NOMO-1 (cell line): ENCODE measurements at regions not wholly inside any gene's neighbourhood (a gene's known extent, or its start where the extent isn't known, plus 50 kb on each side); places are given as distances from the start of the nearest gene placed in this dataset.
A peak's percentile ranks its signal among the peaks of the same experiment; 100 is the strongest.

Experiments
- DNase-seq, 2 experiments: peaks; one replicate each; lab custom pipeline; 2025; ENCODE audit not compliant: unreplicated experiment in 2 of 2; lab: John Stamatoyannopoulos, UW

DNA sequence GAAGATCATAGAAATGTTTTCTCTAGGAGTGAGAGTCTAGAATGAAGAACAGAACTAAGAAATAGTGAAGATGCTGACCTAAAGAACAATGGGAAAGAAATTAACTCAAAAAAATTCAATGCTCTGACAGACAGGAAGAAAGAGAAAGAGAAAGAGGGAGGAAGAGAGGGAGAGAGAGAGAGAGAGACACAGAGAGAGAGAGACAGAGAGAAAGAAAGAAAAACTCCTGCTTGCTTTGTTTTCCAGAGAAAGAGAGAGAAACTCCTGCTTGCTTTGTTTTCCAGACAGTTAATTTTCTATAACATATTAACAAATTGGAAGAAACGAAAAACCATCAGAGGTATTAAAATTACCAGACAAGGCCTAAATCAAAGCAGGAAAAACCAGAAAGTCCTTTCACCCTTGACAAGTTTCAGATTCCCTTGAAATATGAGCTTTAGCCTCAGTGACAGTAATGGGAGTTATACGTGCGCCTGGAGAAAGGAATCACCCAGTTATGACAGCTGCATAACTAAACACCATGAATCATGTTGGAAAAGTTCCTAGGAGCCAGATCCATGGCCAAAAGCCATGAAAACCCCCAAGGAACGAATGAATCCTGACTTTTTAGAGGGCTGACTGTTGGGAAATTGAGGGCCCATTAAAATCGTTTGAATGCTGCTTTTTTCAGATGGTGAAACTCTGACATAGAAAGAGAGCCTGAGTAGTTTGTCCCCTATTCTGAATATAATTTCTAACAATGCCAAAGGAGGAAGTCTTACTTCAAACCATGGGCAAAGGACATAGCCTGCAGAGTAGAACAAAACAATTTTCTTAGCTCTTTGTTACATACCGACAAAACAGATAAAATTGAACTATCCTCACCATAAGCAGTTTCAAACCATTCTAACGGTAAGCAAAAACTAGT lies 228.6 kb upstream of the CHST9 start:
- no peak for DNase-seq

DNA sequence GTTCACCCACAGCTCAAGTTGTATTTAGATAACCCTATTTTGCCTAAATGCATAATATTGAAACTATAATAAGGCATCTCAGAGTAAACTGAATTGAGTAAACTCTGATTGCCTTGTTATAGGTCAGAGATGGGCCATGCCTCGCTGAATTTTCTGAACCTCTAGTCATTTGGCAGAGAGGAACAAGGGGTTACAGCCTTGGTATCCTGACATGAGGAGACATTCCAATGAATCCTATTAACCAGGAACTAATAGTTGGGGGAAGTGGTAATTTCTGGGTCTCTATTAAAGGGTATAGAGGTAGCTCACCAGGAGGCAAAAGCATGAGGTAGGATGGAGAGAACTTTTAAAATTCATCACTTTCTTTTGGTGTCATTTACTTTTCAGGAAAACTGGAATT lies 227.4 kb upstream of the CHST9 start:
- no peak for DNase-seq

DNA sequence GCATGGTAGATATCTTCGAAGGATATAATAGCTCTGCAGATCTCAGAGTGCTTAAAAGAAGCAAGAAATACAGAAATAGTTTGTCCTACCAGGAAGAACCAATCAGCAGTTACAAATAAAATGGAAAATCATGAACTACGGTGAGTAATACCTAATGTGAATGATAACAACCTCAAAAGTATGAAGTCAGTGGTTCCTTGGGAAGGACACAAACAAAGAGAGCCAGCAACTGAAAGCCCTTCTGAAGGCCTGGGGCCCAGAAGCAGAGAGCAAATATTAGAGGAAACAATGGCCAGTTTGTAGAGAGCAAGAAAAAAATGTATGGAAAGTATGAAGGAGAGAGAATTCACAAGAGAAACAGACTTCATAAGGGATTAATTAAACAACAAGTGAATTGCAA lies 226.8 kb upstream of the CHST9 start:
- no peak for DNase-seq

DNA sequence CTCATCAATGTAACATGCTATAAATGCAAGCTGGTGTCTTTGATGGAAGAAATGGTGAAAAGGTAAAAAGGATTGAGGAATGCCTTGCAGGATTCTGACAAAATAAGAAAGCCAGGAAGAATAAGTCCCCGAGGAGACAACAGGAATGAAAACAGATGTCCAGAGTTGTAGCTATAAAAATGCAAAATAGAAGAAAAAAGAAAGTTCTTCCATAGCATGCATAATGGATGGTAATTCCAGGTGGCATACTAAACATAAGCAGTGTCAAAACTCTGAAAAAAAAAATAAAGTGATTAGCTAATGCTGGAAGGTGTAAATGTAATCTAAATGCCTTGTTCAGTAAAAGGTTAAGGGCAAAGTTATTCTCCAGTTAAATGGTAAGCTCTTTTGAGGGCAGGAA lies 225.9 kb upstream of the CHST9 start:
- DNase-seq, result no peak

DNA sequence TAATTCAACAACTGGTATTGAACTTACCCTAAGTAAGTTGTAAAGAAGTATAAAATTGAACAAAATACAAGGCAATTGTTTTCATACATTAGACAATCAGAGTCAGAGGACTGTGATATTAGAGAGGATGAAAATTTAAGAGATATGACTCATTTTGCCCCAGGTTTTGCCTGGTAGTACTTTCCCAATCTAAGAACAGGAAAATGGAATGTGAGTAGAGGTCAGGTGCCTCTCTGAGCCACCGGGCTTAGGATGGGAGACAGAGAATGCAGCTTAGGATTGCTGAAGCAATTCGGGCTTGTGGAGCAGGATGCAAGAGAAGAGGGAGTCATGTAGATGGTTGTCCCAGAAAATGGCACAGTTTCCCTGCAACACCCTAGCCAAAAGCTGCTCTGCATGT lies 219.7 kb upstream of the CHST9 start:
- no peak for DNase-seq

DNA sequence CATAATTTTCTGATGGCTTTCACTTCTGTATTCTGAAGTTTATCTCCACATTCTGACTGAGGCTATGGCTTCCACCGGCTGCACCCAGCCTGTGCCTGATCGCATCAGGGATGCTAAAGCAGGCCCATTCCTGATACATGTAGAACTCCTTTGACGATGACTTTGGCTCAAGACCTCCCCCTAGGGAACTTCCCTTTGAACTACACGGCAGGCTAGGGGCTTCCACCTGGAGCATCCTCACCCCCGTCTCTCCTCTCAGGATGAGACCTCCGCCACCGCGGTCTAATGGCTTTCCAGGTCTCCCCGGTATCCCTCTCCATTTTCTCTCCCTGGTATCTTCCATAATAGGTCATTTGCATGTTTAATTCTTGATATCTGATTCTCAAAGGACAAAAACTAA lies 214.9 kb upstream of the CHST9 start:
- no peak for DNase-seq

DNA sequence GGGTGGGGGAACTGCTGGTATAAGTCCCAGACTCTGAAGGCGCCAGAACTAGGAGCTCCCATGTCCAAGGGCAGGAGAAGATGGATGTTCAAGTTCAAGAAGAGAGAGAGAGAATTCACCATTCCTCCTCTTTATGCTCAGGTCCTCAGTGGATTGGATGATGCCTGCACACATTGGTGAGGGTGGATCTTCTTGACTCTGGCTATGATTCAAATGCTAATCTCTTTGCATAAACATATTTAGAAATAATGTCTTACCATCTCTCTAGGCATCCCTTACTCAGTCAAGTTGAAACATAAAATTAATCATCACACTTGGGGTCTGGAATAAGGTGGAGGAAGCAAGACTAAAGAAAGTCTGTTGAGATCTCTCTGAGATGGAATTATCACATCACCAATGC lies 210.6 kb upstream of the CHST9 start:
- no peak for DNase-seq

DNA sequence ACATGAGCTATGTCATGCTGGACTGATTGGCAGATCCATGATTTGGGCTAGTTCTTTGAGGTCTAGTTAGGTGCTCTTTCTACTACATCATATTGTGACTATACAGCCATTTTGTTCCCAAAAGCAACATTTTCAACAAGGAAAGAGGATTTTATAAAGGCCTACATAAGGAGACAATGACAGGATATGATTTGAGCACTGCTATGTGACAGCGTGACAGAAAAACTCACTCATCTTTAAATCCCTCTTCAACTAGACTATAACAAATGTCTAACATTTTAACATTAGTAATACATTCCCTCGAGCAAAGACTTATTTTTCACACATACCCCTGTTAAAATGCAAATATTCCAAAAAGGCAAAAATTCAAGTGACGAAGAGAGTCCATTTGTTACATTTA lies 209.6 kb upstream of the CHST9 start:
- DNase-seq, result no peak

DNA sequence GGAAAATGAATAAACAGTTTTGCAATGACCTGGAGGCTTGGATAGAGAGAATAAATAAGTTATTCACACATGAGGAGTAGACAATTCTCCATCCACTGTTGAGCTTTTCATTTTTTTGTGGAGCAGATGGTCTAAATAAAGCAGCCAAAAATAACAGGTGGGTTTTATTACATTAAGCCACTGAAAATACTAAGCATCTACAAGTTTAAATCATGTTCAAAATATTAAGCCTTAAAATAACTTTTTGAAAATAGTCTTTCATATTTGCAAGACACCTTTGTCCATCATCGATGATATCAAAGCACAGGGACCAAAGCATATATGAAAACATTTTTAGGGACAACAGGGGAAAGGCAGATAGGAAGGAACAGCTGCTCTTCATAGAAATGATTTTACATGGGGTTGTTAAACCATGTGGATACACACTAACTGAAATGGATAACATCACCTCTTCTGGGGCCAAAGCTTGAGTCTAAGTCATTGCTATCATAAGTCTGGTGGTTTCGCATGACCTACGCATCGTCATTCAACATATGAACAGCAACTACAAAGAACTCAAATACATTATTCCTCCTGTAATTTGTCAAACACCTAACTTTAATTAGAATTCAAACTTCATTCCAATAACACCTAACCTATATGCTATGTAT lies 197.6 kb upstream of the CHST9 start:
- DNase-seq, result no peak

DNA sequence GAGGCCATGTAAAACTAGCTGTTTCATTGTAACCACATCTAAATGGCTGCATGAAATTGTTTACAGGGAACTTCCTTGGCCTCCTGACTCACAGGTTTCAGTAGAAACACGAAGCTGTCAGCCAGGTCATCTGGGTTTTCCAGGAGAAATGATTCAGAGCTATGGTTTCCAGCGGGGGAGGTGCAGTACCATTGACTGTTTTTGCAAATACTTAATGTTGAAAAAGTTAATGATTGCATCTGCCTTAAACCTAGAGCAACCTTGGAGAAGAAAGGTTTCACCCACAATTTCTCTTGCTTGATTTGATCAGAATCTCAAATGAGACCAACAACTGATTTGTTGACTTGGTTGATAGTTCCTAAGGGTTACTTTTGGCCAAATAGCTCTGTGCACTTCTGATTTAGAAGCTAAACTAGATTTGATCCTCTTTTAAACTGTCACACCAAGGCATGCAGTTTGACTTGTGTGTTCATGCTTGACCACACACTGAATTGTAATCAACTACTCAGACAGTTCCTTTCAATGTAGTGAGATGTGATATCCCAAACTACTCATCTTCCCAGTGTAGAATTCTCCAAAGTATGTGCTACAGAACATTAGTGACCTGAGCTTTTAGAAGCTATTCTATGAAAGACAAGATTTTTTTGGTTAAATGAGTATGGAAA lies 193.5 kb upstream of the CHST9 start:
- DNase-seq, result no peak

DNA sequence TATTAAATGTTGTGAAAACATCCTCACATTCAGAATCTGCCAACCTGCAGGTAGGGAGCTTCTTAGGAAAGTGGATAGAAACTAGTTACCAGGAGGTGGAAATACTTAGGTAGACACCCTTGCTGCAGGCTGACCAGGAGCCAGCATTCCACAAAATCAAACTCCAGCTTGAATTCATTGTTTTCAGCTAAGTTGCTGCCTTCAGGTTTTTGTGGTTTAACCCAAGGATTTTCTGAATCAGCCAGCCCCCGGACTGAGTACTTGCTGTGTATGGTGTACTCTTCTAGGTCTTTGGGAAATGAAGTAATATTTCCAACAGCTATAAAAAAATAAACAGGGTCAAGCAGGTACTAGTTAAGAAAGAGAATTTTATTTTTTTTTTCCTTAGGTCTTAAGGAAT lies 192.1 kb upstream of the CHST9 start:
- no peak for DNase-seq

DNA sequence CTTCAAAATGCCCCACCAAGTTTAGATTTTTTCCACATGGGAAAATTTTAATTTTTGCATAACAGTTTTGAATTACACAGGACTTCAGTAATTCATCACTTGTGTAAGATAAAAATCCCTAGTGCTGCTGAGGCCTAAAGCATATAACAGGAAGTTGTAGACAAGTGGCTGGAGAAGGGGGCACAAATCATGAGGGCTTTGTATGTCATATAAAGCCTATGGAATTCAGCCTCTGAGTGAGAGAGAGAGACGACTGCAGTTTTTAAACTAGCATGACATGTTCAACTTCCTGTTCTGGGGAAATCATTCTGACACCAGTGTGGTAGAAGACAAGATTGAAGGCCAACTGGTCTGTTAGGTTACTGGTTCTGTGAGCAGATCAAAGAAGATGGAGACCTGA lies 187.3 kb upstream of the CHST9 start:
- no peak for DNase-seq

DNA sequence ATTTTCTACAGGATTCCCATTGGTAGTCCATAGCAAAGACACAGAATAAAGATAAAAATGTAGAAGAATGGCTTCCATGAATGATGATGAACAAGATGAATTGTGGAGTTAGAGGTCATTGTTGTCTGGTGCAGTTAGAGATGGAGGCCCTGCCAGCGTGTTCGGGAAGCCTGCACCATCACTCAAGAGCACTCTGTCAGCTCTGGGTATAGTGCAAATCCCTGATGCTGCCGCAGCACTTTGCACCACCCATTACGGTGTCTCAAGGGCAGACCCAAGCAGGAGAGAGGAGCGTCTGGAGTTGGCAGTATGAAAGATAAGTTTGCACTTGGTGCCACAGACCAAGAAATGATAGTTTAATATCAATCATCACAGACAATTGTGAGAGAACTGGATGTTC lies 181.6 kb upstream of the CHST9 start:
- DNase-seq, result no peak

DNA sequence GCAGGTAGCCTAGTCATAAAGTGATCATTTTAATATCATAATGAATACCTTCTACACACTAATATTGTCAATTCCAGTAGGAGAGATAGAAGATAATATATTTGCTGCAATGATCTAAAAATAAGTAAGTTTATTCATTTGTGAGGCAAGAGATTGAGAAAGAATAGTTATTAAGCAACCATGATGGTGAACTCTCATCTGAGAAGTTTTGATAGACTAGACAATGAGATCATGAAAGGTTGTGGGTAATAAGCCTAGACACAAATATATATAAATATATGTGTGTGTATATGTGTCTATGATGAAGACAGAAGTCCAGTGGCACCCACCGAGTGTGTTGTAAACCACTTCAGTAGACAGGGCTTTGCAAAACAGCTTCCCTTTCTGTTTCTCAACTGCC lies 181.0 kb upstream of the CHST9 start:
- no peak for DNase-seq

DNA sequence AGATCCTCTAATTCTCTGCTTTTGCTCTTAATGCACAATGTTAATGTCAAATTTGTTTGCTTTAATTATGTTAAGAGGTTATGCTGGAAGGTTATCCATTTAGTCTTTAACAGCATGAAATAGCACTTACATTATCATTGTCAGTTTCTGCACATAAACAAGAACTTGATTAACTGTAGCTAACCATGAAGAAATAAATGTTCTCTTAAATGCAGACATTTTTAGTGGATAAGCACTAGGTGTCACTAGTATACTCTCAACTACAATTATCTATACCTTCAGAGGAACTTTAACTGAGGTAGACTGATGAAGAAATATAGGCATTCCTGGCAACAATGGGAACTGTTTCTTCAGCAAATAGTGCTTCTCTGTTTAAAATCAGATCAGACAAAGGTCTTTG lies 178.8 kb upstream of the CHST9 start:
- peak in 1 of 2 experiments; percentile 26 for DNase-seq

DNA sequence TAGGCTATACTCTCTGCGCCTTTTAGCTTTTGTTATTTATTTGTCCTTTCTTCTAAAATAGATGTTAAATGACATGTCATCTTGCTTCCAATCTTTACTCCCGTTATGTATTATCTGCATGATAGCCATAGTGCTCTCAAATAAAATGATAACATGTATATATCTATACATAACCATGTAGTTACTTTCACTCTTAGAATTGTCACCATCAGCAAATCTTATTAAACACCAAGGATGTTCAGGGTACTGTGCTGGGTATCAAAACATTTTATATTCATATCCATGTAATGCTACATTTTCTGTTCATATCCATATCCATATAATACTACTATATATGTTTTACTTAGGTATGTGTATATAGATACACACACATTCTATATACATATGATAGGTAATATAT lies 176.4 kb upstream of the CHST9 start:
- DNase-seq, result no peak

DNA sequence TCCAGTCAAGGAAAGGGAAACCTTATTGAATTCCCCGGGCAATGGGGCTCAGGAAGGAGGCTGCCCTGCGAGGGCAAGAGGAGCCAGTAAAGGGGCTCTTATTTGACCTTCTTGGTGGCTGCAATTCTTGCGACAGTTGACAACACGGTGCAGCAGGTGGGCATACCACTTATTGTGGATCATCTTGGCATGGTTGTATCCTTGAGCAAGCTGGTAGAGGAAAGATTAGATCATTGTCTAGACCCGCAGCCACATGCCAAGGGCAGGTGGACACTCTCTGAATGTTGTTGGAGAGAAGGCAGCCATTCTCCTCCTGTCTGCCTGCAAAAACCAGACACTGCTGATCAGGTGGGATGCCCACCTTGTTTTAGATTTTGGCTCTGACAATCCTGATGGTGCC lies 170.2 kb upstream of the CHST9 start:
- no peak for DNase-seq

DNA sequence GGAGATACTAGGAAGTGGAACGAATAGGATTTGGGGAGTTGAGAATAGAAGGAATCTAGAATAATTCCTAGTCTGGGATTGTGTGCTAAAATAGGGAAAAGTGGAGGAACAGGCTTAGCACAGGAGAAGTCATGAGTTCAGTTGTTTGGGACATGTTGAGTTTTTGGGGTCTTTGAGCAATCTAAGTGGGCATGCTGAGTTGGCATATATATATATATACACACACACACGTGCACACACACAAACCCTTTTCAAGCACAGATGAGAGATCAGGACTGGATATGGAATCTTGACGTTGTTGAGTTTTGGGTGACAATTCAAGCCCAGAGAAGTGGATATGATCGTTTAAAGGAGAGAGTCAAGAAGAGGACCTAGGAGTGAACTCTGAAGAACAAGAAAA lies 168.2 kb upstream of the CHST9 start:
- DNase-seq, result no peak

DNA sequence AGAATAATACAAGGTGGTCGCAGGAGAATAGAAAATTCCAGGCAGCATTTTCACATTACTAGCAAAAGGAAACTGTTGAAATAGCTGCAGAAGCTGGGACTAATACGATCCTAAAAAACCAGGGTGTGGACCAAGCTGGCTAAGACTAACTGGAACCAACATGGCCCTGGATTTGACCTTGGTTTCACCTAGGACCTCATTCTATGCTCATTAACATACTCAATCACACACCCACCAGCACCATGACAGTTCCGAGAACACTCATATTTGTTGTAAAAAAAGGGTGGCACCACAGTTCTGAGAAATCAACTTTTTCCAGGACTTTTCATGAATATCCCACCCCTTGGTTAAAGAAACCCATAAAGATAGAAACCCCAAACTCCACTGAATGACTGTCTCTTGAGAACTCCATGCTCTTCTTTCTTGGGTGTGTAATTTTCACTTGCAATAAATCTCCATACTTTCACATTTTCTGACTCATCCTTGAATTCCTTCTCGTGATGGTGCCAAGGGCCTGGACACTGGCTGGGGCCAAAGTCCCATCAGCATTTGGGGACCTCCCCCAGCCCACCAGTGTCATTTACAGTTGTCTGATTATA lies 164.3 kb upstream of the CHST9 start:
- no peak for DNase-seq

DNA sequence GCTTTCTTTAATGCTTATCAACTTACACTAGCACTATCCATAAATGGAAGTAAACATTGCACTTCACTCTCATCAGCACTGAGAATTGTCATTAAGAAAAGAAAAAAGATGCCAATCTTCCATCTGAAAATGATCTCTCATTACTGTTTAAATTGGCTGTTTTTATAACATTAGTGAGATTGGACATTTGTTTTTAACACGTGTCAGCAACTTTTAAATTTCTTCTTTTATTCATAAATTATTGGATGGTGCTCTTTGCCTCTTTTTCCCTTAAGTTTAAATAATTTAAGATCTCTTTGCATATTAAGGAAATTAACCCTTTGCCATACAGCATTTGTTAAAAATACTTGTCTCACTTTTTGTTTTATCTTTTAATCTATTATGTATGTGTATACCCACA lies 146.5 kb upstream of the CHST9 start:
- DNase-seq, result no peak

DNA sequence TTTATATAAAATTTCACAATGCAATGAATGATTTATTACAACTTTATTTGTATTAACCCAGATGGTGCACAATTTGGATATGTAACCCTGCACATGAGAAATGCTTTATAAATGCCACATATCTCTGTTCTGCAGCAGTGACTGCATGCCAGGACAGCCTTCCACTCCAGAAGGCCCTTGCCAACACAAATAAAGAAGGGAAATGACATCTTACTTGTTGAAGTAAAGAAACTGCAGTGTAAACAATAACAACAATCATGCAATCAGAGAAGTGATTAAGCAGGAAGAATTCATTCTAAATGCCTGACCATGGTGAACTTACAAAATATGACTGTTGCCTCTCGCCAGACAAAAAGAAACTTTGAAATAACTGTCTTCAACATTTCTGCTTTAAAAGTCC lies 129.9 kb upstream of the CHST9 start:
- no peak for DNase-seq

DNA sequence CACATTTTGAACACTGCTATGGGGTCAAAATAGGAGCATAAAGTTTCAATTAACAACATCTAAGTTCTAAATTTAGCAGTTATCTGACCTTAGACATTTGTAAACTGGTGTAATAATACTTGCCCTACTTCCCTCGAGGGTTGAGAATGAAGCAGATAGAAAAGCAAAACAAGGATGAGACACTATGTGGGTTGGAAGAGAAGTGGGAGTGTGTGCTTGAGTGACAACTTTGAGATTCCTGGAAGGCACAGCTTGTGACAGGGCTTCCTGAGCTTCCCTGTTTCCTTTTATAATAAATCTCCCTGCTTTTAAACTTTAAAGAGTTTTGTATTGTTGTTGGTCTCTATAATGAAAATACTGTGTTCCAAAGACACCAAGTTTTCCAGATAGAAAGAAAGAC lies 128.6 kb upstream of the CHST9 start:
- DNase-seq, result no peak
